ENCODE measurements at regions not wholly inside any gene's neighbourhood (a gene's known extent, or its start where the extent isn't known, plus 50 kb on each side); places are given as distances from the start of the nearest gene placed in this dataset.
"Not testable (repeated sequence)": the region's sequence is repeated elsewhere in the genome, so short reads cannot be mapped to it uniquely, and the experiment has no call there.

- no peak for ATAC-seq
- DNase-seq, result no peak
- intact Hi-C loops (cut with DNase I), result no loop called here
Observed at GRCh38 chr5:89580976-89581375, 698.0 kb upstream of the MEF2C start.

DNA sequence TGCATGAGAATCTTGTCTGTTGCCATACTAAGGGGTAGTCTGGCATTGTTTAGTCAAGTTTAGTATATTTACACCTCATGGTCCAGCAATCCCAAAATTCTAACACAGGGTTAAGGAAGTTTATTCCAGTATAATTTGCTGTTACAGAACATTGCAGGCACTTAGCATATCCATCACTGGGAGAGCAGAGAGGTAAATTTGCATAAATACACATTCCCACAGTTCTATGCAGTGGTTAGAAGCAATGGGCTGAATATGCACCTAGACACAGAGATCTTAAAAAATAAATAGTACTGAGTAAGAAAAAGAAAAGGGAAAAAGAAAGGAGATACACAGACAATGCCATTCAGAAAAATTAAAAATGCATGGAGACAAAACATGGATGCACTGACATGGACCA, 692.3 kb upstream of the MEF2C start:
- DNase-seq (no peak), ATAC-seq (no peak)
- intact Hi-C loops (cut with DNase I), result no loop called here

- ATAC-seq, result no peak
- intact Hi-C loops (cut with DNase I), result no loop called here
- no peak for DNase-seq
Observed at GRCh38 chr5:89573345-89573744, 690.4 kb upstream of the MEF2C start.

- ATAC-seq (no peak), DNase-seq (no peak)
- intact Hi-C loops (cut with DNase I), result no loop called here
Observed at GRCh38 chr5:89572696-89573095, 689.7 kb upstream of the MEF2C start.

DNA sequence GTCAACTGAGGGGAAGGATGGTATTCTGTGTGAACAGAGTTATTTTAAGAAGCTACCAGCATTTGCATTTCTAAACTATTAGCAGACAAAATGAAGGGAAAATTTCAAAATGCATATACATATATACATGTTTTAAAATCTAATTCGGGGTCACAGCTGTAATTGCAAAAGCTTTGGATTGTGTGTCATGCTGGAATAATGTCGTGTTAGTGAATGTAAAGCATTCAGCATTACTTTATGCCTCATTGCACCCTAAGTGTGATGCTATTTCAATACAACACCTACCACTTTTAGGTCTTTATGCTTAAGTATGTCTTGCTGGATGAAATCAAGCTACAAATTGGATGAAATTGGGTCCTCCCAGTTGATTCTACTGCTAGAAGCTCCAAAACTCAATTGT, 687.6 kb upstream of the MEF2C start:
- DNase-seq, result no peak
- ATAC-seq, result no peak
- intact Hi-C loops (cut with DNase I), result no loop called here

DNA sequence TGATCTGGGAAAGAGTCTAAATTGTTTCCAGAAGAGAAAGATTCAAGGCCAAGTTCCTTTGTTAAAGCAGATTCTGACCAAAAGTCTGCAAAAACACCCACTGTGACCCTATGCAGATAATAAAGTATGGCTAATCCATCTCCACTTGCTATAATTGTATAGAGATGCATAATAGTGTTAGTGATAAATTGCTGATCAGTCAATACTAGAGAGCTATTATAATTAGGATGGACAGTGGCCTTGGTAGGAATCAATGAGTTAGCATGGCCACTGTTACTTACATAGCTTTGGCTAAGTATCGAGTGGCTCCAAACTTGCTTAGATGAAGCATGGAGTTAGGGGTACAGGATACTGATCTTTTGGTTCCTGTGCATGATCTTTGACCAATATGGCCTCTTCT, 683.4 kb upstream of the MEF2C start:
- ATAC-seq (no peak), DNase-seq (no peak)
- intact Hi-C loops (cut with DNase I), result no loop called here

DNA sequence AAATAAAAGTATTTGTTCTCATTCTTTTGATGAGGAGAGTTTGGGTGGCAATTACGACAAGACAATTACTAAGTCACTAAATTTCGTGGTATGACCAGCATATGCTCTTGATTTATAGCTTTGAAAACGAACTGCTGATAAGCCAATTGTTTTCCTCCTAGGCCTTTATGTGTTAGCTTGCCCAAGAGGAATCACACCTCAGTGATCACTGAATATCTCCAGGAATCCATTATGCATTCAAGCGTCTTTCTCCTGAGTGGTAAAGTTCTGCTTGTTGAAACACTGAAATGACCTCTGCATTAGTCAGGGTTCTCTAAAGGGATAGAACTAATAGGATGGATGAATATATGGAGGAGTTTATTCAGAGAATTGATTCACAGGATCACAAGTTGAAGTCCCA, 677.7 kb upstream of the MEF2C start:
- intact Hi-C loops (cut with DNase I), result no loop called here
- DNase-seq (no peak), ATAC-seq (no peak)

DNA sequence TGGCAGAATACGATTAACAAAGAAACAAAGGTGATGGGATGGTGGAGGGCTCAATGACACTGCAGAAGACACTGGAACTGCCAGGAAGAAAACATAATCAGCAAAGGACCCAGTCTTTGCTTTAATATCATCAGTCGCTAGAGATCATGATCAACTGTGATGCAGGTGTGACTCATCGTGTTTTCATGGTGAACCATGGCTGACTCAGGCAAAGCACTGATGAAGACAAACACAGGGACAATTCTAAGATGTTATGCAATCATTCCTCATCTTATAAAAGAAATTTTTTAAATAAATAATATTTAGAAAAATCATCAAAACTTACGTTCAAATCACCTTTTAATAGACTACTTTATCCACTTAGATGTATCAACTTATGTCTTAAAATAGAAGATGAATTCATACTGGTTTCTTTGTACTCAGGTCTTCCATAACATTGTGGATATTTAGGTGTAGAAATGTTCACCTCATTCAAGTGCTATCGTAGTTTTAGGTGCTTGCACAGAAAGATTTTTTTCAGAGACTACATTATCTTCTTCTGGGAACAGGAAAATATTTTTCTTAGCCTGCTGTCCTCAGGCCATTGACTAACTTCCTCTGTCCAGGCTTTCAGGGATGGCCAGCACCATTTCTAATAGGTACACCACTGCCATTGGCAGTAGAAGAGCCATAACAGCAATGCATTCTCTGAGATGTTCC, 673.4 kb upstream of the MEF2C start:
- DNase-seq (no peak), ATAC-seq (no peak)
- intact Hi-C loops (cut with DNase I), result no loop called here

DNA sequence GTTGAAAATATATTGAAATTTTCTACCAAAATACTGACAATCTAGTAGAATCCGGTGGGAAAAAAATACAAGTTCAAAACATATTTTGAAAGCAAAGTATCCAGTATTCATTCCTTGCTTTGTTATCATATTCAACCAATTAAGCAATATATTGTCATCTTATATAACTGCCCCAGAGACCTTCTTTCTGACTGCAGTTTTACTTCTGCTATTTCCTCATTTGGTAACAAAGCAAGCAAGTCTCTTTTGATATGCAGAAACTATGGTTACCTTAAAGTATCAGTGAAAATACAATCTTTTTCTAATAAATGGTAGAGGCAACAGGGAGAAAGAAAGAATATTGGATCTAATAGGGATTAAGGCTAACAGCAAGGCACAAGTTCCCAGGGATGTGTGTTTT, 663.7 kb upstream of the MEF2C start:
- intact Hi-C loops (cut with DNase I), result no loop called here
- DNase-seq (no peak), ATAC-seq (no peak)

- no peak for ATAC-seq
- DNase-seq, result no peak
- intact Hi-C loops (cut with DNase I), result no loop called here
Observed at GRCh38 chr5:89545626-89546025, 662.6 kb upstream of the MEF2C start.

DNA sequence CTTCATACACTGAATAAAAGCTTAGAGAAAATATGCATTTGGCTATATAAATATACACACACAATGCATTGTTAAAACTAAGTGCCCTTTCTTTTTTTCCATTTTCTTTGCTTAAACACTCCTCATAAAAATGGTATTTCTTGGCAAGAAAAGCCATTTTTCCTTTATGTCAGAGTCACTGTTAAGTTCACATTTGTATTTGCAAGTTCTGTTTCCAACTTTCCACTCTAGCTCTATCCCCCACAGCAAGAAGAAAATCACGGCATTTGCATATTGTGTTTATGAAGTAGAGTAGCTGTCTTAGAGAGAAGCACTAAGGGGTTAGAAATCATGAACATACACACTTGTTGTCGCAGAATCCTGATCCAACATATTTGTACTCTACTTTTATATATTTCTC, 662.1 kb upstream of the MEF2C start:
- ATAC-seq (no peak), DNase-seq (no peak)
- intact Hi-C loops (cut with DNase I), result no loop called here

GRCh38 chr5:89542736-89543135, 659.8 kb upstream of the MEF2C start:
- intact Hi-C loops (cut with DNase I), result no loop called here
- ATAC-seq, result no peak
- no peak for DNase-seq

DNA sequence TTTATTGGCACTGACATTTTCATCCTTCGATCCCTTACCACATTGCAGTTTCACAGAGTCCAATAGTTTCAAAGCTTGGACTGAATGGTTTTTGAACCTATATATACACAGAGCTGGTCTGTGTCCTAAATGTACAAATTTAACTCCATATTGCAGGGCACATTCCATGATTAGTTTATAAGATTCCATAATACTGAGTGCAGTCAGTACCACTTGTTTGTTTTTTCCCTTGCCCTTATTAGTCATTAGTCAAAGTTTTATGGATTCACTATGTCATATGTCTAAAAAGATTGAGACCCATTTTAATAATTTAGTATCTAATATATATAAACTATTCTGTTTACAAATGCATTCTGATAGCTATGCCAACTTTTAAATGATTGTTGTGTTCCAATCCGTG, 654.8 kb upstream of the MEF2C start:
- DNase-seq, result no peak
- no peak for ATAC-seq
- intact Hi-C loops (cut with DNase I), result no loop called here

GRCh38 chr5:89536020-89536419, 653.0 kb upstream of the MEF2C start:
- no peak for ATAC-seq
- intact Hi-C loops (cut with DNase I), result no loop called here

DNA sequence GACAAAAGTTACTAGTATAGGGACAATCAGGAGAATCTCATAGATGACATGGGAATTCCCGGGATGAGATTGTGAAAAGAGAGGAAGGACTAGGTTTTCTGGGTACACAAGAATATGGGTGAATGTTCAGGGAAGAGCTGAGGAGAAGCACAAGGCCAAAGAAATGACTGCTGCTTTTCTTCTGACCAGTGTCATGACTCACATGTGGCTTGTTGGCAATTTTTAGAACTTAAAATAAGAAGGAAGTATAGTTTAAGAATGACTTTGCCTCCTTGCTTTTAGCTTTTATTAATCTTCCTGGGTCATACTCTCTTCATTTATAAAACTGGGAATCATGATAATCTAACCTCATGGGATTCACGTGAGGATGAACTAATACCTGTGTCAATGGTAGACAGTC, 652.4 kb upstream of the MEF2C start:
- ATAC-seq (no peak), DNase-seq (no peak)
- intact Hi-C loops (cut with DNase I), result no loop called here

More at GRCh38 chr5:89536020-89536419, 653.0 kb upstream of the MEF2C start:
- no peak for DNase-seq

GRCh38 chr5:89534331-89534730, 651.3 kb upstream of the MEF2C start:
- no peak for ATAC-seq
- DNase-seq, result no peak
- intact Hi-C loops (cut with DNase I), result no loop called here

DNA sequence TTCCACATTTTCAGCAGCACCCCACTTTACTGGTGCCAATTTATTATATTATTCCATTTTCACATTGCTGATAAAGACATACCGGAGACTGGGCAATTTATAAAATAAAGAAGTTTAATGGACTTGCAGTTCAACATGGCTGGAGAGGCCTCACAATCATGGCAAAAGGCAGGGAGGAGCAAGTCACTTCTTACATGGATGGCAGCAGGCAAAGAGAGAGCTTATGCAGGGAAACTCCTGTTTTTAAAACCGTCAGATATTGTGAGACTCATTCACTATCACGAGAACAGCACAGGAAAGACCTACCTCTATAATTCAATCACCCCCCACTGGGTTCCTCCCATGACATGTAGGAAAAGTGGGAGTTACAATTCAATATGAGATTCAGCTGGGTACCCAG, 641.8 kb upstream of the MEF2C start:
- intact Hi-C loops (cut with DNase I), result no loop called here
- ATAC-seq, result no peak
- no peak for DNase-seq

- ATAC-seq; intact Hi-C loops (cut with DNase I); DNase-seq: not testable (repeated sequence)
Observed at GRCh38 chr5:89523867-89524266, 640.9 kb upstream of the MEF2C start.

DNA sequence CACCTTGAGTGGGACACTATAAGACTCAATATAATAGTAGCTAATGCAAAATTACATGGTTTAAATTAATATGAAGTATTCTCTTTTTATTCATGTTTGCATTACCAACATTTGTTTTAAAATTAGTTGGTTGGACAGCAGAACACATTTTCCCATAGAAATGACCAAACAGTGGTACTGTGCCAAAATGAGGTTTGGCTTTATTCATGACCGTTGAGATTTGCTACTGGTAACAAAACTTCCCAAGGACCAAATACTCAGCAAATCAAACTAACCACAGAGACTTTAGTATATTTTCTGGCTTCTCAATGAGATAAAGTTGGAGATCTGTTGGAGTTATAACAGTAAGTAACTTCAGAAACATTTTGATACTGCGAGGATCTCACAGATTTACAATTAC, 637.8 kb upstream of the MEF2C start:
- intact Hi-C loops (cut with DNase I), result no loop called here
- ATAC-seq, result no peak
- no peak for DNase-seq

DNA sequence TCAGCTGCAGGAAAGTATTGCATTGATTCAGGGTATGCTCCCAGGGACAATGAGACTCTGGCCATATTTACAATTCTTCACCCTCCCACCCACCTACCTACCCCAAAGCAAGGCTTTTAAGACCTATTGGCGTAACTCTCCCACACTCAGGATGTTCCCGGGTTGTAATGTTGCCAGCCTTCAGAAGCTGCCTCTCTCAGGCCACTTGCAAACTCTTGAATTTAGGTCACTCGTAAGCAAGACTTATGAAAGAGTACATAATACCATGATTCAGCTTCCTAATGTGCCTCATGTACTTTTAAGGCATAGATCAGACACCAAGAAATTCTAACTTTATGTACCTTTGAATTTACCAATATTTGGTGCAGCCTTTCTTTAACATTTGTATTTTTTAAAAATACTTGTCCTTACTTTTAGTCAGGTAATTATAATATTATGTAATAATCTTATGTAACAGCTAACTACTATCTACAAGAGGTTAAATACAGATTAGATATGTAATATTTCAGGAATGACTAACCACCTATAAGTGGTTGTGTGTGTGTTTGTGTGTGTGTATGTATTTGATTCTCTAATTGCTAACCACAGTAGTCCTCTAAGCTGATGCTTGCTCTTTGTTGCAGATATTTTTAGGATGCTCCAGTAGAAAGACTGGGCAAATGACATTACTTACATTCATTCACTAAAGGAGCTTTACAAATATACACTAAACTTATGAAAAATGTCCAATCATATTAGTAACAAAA, 630.5 kb upstream of the MEF2C start:
- ATAC-seq, result no peak
- intact Hi-C loops (cut with DNase I), result no loop called here
- DNase-seq, result no peak

DNA sequence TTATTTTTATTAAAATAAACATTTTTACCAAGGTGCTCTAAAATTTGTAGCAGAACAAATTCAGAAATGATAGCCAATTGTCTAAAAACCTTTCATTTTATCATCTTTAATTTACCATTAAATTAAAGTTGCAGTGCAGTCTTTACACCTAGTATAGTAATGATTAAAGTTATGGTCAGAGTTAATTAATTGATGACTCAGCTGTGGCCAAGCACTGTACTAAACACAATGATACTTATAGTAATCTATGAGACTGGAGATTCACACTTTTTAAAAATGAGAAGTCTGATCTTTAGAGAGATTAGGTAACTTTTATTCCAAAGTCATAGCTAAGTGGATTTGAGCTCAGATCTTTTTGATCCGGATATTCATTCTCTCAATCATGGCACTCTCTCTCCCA, 621.1 kb upstream of the MEF2C start:
- intact Hi-C loops (cut with DNase I), result no loop called here
- DNase-seq, result no peak
- no peak for ATAC-seq
